ENCODE measurements at regions not wholly inside any gene's neighbourhood (a gene's known extent, or its start where the extent isn't known, plus 50 kb on each side); places are given as distances from the start of the nearest gene placed in this dataset.
"Not testable (repeated sequence)": the region's sequence is repeated elsewhere in the genome, so short reads cannot be mapped to it uniquely, and the experiment has no call there.

- no peak for TF ChIP-seq POLR2A (IDR thresholded peaks at IDR 0.05)
- TF ChIP-seq CTCF (IDR thresholded peaks at IDR 0.05) = no peak
- intact Hi-C loops (cut with DNase I) = no loop called here
- no peaks in the 10 kb centered on the region for H3K36me3 ChIP-seq (replicated peaks in 1 of 2)
- H3K4me3 ChIP-seq = no peak overlapping the region
- no peaks in the 10 kb centered on the region for H3K4me1 ChIP-seq (replicated peaks in 1 of 2)
- no peak for DNase-seq
- no peak overlapping the region for H3K27ac ChIP-seq
- H3K27me3 ChIP-seq = no peaks in the 10 kb centered on the region
- no peaks in the 10 kb centered on the region for H3K9me3 ChIP-seq (replicated peaks in 1 of 3)
Measured at GRCh38 chr13:65497265-65497664, 1732.9 kb downstream of the PCDH9 start.

GRCh38 chr13:65490725-65491124, 1739.4 kb downstream of the PCDH9 start:
- DNase-seq; H3K4me1 ChIP-seq (replicated peaks in 1 of 2); H3K27ac ChIP-seq; H3K9me3 ChIP-seq (replicated peaks in 1 of 3); H3K36me3 ChIP-seq (replicated peaks in 1 of 2); intact Hi-C loops (cut with DNase I); H3K27me3 ChIP-seq; H3K4me3 ChIP-seq: not testable (repeated sequence)
- WGBS, 4 donors = 64 to 82% (median 72%) methylated on average over 1 of the region's 1 CpG

- 55 to 79% (median 62%) methylated on average over 3 of the region's 3 CpGs for WGBS, 4 donors
- no peak for DNase-seq
- Histone ChIP-seq H3K9me3 (replicated peaks in 1 of 3) (no peaks in the 10 kb centered on the region), H3K4me1 (replicated peaks in 1 of 2) (no peaks in the 10 kb centered on the region), H3K4me3 (no peak overlapping the region), H3K27ac (no peak overlapping the region), H3K27me3 (no peaks in the 10 kb centered on the region), H3K36me3 (replicated peaks in 1 of 2) (no peaks in the 10 kb centered on the region)
- intact Hi-C loops (cut with DNase I) = no loop called here
- TF ChIP-seq CTCF (IDR thresholded peaks at IDR 0.05) = no peak
- no peak for TF ChIP-seq POLR2A (IDR thresholded peaks at IDR 0.05)
Measured at GRCh38 chr13:65488606-65489005, 1741.5 kb downstream of the PCDH9 start.

GRCh38 chr13:65479692-65480091, 1750.4 kb downstream of the PCDH9 start:
- TF ChIP-seq CTCF (IDR thresholded peaks at IDR 0.05) = no peak
- no peak for TF ChIP-seq POLR2A (IDR thresholded peaks at IDR 0.05)
- no peaks in the 10 kb centered on the region for H3K27me3 ChIP-seq
- no peak overlapping the region for H3K4me3 ChIP-seq
- no peaks in the 10 kb centered on the region for H3K36me3 ChIP-seq (replicated peaks in 1 of 2)
- no peak overlapping the region for H3K27ac ChIP-seq
- DNase-seq = no peak
- intact Hi-C loops (cut with DNase I) = no loop called here
- no peaks in the 10 kb centered on the region for H3K4me1 ChIP-seq (replicated peaks in 1 of 2)
- H3K9me3 ChIP-seq (replicated peaks in 1 of 3) = no peaks in the 10 kb centered on the region
- WGBS, 4 donors = 62 to 74% (median 65%) methylated on average over 2 of the region's 2 CpGs

GRCh38 chr13:65473196-65473595, 1756.9 kb downstream of the PCDH9 start:
- no peak overlapping the region for H3K4me3 ChIP-seq
- intact Hi-C loops (cut with DNase I) = no loop called here
- H3K9me3 ChIP-seq (replicated peaks in 1 of 3) = no peaks in the 10 kb centered on the region
- WGBS, 4 donors = 87 to 93% (median 89%) methylated on average over 1 of the region's 1 CpG
- no peak overlapping the region for H3K27ac ChIP-seq
- no peak for DNase-seq
- TF ChIP-seq POLR2A (IDR thresholded peaks at IDR 0.05) (no peak), CTCF (IDR thresholded peaks at IDR 0.05) (no peak)
- no peaks in the 10 kb centered on the region for H3K27me3 ChIP-seq
- H3K4me1 ChIP-seq (replicated peaks in 1 of 2) = no peaks in the 10 kb centered on the region
- H3K36me3 ChIP-seq (replicated peaks in 1 of 2) = no peaks in the 10 kb centered on the region
